GM19351 (cell line): ENCODE measurements at regions not wholly inside any gene's neighbourhood (a gene's known extent, or its start where the extent isn't known, plus 50 kb on each side); places are given as distances from the start of the nearest gene placed in this dataset.

Experiments used
- ATAC-seq: cut with Tn5 transposase; IDR thresholded peaks from one replicate; pipeline ENCODE4 v1.9.1; 2021; ENCODE audit warnings: mild to moderate bottlenecking, moderate library complexity; ENCODE audit not compliant: unreplicated experiment

- ATAC-seq = no peak
Measured at GRCh38 chr5:68555907-68556681, 340.5 kb downstream of the PIK3R1 start.

DNA sequence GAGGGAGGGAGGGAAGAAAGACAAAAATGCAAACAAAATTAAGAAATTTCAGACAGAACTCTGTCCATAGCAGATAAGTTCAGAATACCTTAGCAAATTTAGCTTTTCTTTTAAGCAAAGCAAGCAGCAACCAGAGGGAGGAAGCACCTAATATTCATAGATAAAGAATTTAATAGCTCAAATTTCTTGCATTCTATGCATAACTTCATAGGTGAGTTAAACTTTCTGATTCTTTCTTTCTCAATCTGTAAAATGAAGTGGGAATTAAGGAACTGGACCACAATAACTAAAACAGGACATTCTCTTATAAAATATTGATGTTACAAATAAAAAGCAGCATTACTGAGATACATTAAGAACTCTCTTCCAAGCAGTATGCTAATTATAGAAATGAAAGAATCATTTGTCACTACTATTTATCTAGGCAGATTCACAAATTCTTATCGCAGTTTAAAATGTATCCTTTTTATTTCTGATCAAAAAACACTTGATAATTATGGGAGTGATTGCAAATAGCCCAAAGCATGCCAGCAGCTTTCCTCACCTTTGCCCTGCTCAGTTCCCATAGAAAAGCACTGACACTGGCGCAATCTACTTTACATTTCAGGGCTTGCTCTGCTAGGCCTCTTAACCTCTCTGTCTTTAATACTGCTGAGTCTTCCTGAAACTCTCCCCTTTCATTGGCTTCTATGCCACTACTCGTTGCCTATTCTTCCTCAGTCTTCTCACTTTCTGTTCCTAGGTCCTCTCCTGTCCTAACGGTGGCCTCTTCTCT is 341.8 kb downstream of the PIK3R1 start:
- no peak for ATAC-seq

- no peak for ATAC-seq
Measured at GRCh38 chr5:68562308-68562707, 346.8 kb downstream of the PIK3R1 start.

DNA sequence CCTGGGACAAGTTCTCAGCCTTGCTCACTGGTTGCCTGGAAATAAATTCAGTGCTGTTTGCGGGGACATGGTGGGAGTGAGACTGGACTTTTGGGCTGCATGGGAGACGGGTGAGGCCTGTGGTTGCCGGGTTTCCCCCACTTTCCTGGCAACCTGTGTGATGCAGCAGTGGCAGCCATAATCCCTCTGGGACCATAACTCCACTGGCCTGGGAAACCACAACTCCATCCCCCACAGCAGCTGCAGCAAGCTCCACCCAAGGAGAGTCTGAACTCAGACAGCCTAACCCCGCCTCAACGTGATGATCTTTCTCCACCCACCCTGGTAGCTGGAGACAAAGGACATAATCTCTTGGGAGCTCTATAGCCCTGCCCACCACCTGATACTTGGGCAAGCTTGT is 349.9 kb downstream of the PIK3R1 start:
- peak; percentile 69 for ATAC-seq

DNA sequence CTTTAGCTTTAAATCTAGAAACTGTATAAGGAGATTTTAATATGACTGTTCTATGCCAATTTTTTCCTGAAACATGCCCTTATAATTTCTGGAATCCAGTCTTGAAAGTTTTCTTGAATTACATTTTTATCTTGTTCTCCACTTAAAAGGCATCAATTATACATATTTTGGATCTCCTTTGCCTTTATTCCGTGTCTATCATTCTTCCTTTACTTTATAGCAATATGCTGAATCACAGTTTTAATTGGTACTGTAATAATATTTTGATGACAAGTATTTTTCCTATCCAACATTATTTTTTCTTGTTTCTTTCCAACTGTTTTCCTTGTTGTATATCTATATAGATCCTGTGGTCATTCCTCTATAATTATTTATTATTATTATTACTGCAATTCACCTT is 361.2 kb downstream of the PIK3R1 start:
- no peak for ATAC-seq

- no peak for ATAC-seq
Measured at GRCh38 chr5:68582284-68582683, 366.7 kb downstream of the PIK3R1 start.

- no peak for ATAC-seq
Measured at GRCh38 chr5:68587171-68587570, 371.6 kb downstream of the PIK3R1 start.

DNA sequence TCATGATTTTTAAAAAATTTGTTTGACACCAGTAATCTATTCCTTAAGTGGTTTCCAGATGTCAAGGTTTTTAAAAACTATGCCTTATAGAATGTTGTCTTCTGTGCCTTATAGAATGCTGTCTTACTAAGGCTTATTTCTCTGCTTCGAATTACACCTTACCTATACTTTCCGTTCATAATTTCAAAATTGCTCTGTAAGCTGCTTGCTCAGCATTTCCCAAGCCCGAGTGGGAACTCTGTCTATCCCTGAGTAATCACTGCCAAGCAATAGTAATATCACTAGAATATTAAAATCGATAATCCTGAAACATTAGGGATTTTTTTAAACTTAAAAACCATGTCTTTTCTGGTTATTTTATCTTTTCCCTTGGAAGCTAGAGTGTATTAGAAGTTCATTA is 376.3 kb downstream of the PIK3R1 start:
- ATAC-seq = no peak

- ATAC-seq = no peak
Measured at GRCh38 chr5:68592351-68592750, 376.8 kb downstream of the PIK3R1 start.

- no peak for ATAC-seq
Measured at GRCh38 chr5:68593211-68593671, 377.7 kb downstream of the PIK3R1 start.

DNA sequence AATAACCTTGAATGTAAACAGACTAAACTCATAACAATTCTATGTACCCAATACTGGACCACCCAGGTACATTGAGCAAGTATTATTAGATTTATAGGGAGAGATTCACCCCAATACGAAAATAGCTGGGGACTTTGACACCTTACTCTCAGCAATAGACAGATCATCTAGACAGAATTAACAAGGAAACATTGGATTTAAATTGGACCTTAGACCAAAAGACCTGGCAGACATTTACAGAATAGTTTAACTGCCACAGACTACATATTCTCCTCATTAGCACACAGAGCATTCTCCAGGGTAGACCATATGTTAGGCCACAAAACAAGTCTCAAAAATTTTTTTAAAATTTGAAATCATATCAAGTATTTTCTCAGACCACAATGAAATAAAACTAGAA is 397.4 kb downstream of the PIK3R1 start:
- no peak for ATAC-seq

DNA sequence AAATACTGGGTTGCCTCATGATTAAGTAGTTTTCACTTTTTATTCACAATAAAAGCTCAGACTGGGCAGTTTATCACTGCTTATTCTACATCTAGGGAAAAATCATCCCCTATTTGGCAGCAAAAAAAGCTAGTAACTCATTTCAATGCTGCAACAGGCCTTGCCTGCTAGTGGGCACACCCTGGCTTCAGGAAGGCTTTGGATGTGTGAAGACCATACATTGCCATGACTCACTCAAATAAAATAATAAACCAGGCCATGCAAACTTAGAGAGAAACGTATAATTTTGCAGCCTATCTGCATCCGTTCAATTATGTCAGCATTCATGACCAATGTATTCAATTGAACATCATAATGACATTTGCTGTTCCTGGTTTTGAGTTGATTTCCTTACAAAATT is 402.9 kb downstream of the PIK3R1 start:
- ATAC-seq = no peak

DNA sequence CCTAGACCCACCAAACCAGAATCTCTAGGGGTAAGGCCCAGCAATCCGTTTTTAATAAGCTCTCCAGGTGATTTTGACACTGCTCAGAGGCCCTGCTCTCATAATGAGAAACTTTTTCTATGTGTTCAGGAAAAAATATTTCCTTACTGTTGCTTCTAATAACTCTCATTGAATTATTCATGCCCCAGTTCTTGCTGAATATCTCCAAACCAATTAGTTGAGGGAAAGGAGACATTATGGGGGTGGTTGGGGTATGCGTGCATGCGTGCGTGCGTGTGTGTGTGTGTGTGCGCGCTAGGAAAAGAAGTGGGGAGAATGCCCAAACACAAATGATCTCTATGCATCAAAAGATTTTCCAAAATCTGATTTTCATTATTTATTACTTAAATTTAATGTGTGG is 411.4 kb downstream of the PIK3R1 start:
- ATAC-seq = no peak

GRCh38 chr5:68628082-68628814 is 412.7 kb downstream of the PIK3R1 start:
- ATAC-seq = no peak

- ATAC-seq = no peak
Measured at GRCh38 chr5:68630354-68630753, 414.8 kb downstream of the PIK3R1 start.

- no peak for ATAC-seq
Measured at GRCh38 chr5:68631884-68632283, 416.3 kb downstream of the PIK3R1 start.

GRCh38 chr5:68641211-68641610 is 425.7 kb downstream of the PIK3R1 start:
- peak; percentile 64 for ATAC-seq

- ATAC-seq = no peak
Measured at GRCh38 chr5:68643064-68643463, 427.5 kb downstream of the PIK3R1 start.

DNA sequence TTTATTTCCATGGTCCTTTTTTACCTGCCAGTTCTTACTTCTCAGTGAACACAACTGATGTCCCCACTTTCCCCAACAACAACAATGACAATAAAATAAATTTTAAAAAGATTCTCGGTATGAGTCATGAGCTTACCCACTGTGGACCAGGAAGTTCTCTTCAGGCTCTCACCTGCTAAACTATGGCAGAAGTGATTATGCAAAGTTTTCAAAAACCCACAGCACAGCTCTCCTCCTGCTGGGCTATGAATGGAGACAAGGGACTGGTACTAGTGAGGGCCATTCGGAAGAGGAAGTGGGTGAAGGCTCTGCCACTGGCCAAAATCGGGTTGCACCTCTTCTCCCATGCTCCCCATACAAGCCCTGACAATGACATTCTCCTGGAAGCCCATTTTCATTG is 429.4 kb downstream of the PIK3R1 start:
- ATAC-seq = peak; percentile 95

DNA sequence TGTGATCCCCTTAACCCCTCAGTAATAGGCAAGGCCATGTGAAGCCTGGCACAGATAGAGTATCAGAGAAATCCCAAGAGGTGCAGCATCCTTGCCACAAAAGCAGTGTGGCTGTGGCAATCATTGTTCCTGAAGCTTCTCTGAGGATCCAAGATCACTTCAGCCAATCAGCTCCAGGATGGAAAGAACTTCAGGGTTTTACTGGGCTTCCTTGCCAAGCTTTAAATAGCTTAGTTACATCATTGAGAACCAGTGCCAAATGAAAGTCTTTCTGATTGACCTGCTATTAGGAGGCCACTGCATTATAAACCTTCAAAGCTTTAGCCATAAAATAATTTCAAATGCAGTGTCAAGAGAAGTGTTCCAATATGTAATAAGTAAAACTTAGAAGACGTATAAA is 430.6 kb downstream of the PIK3R1 start:
- no peak for ATAC-seq

DNA sequence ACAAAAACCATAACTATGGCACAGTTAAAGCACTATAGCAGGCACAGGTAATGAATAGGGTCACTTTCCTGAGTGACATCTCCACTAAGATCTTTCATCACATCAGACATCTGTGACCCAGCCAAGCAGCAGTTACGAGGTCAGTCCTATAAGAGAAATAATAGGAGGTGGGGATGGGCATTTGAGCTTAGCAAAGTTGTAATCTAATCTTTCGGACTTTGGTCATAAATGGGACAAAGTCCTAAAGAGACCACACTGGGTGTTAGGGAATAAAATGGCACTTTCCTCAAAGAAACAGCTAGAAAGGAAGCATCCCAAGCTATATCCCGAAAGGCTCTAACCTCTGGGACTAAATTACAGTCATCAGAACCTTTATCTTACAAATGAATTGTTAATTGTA is 432.2 kb downstream of the PIK3R1 start:
- no peak for ATAC-seq
